A673 (cell line): ENCODE measurements at regions not wholly inside any gene's neighbourhood (a gene's known extent, or its start where the extent isn't known, plus 50 kb on each side); places are given as distances from the start of the nearest gene placed in this dataset.

Experiments used
- EZH2 ChIP-seq: fragments of 200-600 bp; sonication (generic); IDR thresholded peaks from 2 replicates; pipeline ENCODE4 v1.6.1; 2017; ENCODE audit warnings: borderline replicate concordance, low read depth, mild to moderate bottlenecking, mixed read lengths, antibody characterized with exemption, low read length; ENCODE audit not compliant: poor library complexity, severe bottlenecking
- TF ChIP-seq, protein P1 (sequence below): fragments of 300-800, 200-600 bp; sonication (generic); conservative IDR thresholded peaks from 2 replicates; pipeline ENCODE4 v1.5.1; 2017; ENCODE audit warnings: low read depth, mild to moderate bottlenecking, antibody characterized with exemption, low read length, moderate library complexity, mixed read lengths

- TF ChIP-seq, protein P1, sequence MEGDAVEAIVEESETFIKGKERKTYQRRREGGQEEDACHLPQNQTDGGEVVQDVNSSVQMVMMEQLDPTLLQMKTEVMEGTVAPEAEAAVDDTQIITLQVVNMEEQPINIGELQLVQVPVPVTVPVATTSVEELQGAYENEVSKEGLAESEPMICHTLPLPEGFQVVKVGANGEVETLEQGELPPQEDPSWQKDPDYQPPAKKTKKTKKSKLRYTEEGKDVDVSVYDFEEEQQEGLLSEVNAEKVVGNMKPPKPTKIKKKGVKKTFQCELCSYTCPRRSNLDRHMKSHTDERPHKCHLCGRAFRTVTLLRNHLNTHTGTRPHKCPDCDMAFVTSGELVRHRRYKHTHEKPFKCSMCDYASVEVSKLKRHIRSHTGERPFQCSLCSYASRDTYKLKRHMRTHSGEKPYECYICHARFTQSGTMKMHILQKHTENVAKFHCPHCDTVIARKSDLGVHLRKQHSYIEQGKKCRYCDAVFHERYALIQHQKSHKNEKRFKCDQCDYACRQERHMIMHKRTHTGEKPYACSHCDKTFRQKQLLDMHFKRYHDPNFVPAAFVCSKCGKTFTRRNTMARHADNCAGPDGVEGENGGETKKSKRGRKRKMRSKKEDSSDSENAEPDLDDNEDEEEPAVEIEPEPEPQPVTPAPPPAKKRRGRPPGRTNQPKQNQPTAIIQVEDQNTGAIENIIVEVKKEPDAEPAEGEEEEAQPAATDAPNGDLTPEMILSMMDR, result no peak
- TF ChIP-seq EZH2, result no peak
Measured at GRCh38 chr16:73108195-73108963, 60.5 kb upstream of the ZFHX3 start.
